GM10266 (cell line): ENCODE measurements at regions not wholly inside any gene's neighbourhood (a gene's known extent, or its start where the extent isn't known, plus 50 kb on each side); places are given as distances from the start of the nearest gene placed in this dataset.

Experiments
- DNase-seq: peaks from one replicate; pipeline ENCODE4 v3.0.0; 2012; ENCODE audit errors: extremely low spot score
- TF ChIP-seq, protein P1 (sequence below): IDR thresholded peaks from 2 replicates; pipeline ENCODE4 v1.5.1; 2012; ENCODE audit warnings: mild to moderate bottlenecking, low read depth; ENCODE audit not compliant: control insufficient read depth, insufficient read depth; ENCODE audit errors: missing control alignments

DNA sequence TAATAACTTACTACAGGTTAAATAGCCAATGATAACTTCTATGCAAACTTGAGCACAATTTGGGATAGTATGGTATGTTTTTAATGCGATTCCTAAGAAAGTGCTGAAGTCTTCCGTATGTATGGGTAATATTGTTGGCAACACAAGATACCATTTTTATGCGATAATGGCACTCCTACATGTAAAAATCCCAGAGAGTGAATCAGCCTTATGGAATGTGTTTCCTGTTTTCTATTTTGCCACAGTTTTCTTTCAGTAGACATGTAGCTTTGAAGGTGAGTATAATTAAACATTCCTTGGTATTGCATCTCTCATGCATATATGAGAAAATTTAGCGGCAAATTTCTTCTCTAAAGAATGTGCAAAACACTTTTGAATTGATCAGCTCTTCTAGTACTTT lies 396.8 kb upstream of the AZI2 start:
- no peak for DNase-seq
- TF ChIP-seq, protein P1, sequence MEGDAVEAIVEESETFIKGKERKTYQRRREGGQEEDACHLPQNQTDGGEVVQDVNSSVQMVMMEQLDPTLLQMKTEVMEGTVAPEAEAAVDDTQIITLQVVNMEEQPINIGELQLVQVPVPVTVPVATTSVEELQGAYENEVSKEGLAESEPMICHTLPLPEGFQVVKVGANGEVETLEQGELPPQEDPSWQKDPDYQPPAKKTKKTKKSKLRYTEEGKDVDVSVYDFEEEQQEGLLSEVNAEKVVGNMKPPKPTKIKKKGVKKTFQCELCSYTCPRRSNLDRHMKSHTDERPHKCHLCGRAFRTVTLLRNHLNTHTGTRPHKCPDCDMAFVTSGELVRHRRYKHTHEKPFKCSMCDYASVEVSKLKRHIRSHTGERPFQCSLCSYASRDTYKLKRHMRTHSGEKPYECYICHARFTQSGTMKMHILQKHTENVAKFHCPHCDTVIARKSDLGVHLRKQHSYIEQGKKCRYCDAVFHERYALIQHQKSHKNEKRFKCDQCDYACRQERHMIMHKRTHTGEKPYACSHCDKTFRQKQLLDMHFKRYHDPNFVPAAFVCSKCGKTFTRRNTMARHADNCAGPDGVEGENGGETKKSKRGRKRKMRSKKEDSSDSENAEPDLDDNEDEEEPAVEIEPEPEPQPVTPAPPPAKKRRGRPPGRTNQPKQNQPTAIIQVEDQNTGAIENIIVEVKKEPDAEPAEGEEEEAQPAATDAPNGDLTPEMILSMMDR = no peak

DNA sequence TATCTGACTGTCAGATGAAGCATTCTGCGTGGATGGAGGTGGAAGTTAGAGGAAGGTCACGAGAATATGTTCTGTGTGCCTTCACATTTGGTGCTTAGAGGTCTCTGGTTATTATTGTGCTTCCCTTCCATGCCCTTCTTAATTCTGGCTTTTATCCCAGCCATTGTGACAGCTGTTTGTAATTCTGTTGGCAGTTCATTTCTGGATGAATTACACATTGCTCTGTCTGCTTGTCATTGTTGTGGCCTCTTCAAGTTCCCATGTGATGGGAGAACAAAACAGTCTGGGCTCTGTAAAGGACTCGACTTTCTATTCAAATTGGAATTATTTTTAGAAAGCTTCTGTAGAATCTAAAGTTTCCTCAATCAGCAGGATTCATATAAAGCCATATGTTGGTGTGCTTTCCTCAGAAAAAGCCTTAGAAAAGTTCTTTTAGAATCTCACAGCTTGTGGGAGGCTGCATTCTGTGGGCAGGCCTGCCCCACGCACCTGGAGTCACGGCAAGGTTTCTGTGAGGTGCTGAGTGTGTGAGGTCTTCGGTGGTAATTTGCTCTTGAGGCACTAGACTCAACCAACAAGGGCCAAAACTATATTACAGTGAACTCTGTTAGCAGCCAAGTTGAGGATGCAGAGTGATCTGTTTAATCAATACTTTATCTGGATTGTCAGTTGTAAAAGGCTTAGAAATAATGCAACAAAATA lies 397.4 kb upstream of the AZI2 start:
- no peak for DNase-seq
- TF ChIP-seq, protein P1 = no peak

DNA sequence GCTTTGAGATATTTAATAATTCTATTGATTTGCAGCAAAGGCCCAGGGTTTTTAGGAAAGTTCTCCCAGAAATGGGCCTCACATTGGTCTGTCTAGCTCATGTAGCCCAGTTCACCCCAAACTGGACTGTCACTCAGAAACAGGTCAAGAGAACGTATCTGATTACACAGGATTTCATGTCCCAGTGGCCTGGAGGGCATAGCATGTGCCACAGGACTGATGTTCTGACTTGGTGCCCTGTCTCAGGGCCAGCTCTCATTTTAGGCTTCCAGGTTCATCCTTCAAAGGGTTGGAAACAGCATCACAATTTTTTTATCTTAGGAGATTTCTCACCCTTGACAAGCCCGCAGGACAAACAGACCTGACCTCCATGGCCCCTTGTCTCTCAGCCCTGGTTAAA lies 398.4 kb upstream of the AZI2 start:
- no peak for DNase-seq
- TF ChIP-seq, protein P1 = no peak

DNA sequence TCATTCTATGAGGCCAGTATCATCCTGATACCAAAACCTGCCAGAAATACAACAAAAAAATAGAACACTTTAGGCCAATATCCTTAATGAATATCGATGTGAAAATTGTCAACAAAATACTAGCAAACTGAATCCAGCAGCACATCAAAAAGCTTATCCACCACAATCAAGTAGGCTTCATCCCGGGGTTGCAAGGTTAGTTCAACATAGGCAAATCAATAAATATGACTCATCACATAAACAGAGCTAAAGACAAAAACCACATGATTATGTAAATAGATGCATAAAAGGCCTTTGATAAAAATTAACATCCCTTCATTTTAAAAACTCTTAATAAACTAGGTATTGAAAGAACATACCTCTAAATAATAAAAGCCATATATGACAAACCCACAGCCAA lies 403.2 kb upstream of the AZI2 start:
- no peak for DNase-seq
- TF ChIP-seq, protein P1 = no peak

DNA sequence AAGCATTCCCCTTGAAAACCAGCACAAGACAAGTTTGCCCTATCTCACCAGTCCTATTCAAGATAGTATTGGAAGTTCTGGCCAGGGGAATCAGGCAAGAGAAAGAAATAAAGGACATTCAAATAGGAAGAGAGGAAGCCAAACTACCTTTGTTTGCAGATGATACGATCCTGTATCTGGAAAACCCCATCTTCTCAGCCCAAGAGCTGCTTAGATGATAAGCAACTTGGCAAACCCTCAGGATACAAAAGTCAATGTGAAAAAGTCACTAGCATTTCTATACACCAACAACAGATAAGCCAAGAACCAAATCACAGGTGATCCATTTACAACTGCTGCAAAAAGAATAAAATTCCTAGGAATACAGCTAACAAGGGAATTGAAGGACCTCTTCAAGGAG lies 403.7 kb upstream of the AZI2 start:
- no peak for DNase-seq
- TF ChIP-seq, protein P1 = no peak

DNA sequence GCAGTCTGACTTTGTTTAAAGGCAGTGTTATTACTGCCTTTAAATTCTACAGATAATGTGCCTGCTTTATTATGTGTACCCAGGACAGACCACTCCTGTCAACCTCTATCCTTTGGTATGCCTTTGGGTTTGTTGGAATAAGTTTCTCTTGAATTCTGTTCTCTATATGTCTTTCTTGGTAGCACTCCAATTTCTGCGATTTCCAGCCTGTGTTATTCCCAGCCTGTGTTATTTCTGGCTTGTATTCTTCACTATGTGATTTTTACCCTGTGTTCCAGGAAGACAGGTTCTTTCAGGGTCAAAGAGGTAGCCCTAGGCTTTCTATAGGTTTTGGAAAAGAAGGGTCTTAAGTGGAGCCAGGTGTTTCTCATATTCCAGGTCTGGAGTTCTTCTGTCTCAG lies 407.4 kb upstream of the AZI2 start:
- DNase-seq = no peak
- TF ChIP-seq, protein P1 = no peak

DNA sequence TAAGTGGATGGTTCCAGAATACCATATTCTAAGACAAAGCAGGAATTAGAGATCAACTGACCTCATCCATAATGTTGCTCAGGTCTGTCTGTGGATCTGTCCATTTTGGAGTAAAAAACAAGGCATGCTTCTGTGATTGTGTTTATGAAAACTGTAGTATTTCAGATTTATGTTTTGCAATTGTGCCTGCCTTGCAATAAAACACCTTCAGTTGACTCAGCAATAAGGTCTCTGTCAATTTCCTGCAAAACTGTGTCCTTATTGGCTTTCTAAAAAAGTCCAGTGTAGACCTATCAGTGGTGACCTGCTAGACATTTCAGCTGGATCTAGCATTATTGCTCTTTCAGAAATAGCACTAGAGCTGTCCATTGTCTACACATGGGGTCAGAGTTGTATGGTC lies 409.5 kb upstream of the AZI2 start:
- TF ChIP-seq, protein P1 = no peak
- no peak for DNase-seq
